ENCODE measurements at regions not wholly inside any gene's neighbourhood (a gene's known extent, or its start where the extent isn't known, plus 50 kb on each side); places are given as distances from the start of the nearest gene placed in this dataset.

GRCh38 chr15:70206668-70207067 lies 109.0 kb upstream of the TLE3 start:
- TF ChIP-seq CTCF (IDR thresholded peaks at IDR 0.05) = no peak
- no peak for TF ChIP-seq POLR2AphosphoS5 (IDR thresholded peaks at IDR 0.05)
- TF ChIP-seq POLR2A (IDR thresholded peaks at IDR 0.05) = no peak
